ENCODE measurements at regions not wholly inside any gene's neighbourhood (a gene's known extent, or its start where the extent isn't known, plus 50 kb on each side); places are given as distances from the start of the nearest gene placed in this dataset.

- TF ChIP-seq CTCF (IDR thresholded peaks at IDR 0.05 in 8 of 11, conservative IDR thresholded peaks at IDR 0.05 in 3 of 11) (no peak), POLR2A (IDR thresholded peaks at IDR 0.05) (no peak), POLR2AphosphoS5 (IDR thresholded peaks at IDR 0.05) (no peak)
Measured at GRCh38 chr3:178388473-178388872, 147.8 kb upstream of the KCNMB2 start.

Data from spleen (tissue), 7 donors.